GM18858 (cell line): ENCODE measurements at regions not wholly inside any gene's neighbourhood (a gene's known extent, or its start where the extent isn't known, plus 50 kb on each side); places are given as distances from the start of the nearest gene placed in this dataset.
"Not testable (repeated sequence)": the region's sequence is repeated elsewhere in the genome, so short reads cannot be mapped to it uniquely, and the experiment has no call there.

Experiments used
- ATAC-seq: cut with Tn5 transposase; IDR thresholded peaks from one replicate; pipeline ENCODE4 v1.9.1; 2021; ENCODE audit not compliant: unreplicated experiment

DNA sequence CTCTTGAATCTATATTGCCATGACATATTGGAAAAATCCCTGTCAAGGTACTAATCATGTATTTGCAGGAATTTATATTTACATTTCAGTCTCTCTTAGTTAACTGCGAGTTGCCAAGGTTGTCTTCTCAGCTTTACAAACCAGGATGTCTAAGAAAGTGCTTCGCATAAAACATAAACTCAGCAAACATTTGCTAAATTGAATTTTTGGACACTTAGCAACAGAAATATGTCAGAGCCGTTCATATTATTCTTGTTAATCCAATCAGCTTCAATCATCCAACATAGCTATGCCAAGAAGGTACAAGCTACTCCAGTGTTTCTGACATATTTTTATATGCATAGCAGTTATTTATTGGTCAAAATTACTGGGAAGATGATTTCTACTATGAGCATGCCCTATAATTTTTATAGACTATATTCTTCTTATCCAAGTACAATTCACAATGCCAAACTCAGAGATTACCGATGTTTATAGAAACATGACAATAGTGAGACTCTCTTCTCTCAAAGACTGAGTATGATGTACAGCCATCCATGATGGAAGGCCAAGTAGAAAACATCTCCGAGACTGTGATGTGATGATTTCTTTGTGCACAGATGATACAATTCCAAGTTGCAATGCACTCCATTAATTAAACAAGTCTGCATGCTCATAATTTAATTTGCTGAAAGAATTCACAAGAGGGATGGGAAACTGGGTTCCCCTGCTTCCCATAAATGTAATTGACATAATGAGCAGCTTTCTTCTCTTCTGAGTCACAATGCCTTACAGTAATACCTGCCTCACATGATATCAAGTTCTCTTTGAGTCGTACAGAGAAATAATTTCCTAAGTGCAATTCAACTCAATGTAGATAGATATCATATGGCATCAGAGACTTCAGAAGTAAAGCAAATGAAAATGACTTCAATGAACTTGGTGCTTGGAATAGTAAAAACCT, 776.3 kb downstream of the EFNB2 start:
- no peak for ATAC-seq

DNA sequence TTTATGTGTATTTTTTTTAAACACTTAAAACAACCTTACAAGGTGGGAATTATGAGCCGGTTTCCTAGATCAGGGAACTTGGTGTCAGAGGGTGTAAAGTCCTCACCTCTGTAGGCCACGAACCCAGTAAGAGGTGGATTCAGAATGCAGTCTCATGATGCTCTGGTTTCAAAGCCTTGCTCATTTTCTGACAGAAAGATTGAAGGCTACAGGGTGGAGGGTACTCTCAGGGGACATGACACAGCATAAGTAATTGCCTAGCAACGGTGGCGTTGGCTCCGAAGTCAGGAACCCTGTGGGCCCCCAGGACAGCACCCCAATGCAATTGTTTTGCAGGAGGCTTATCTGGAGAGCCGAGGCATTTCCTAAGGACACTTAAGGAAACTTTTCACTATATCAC, 794.7 kb downstream of the EFNB2 start:
- ATAC-seq: no peak

DNA sequence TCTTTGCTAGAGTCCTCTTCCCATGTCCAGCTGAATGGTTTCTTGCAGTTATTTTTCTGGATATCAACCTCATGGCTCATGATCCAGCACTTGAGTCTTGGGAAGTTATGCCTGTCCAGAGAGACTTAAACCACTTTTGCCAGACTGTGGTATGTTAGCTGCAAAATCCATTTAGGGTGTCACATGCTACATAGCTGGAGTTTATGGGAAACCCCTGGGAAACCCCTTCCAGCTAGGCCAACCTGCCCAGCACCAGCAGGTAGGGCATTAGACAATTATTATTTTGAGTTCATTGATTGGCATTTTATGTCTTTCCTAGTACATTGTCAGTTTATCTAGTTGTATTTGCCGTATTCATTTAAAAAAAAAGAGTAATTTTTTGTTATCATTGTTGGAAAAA, 797.8 kb downstream of the EFNB2 start:
- ATAC-seq: no peak

DNA sequence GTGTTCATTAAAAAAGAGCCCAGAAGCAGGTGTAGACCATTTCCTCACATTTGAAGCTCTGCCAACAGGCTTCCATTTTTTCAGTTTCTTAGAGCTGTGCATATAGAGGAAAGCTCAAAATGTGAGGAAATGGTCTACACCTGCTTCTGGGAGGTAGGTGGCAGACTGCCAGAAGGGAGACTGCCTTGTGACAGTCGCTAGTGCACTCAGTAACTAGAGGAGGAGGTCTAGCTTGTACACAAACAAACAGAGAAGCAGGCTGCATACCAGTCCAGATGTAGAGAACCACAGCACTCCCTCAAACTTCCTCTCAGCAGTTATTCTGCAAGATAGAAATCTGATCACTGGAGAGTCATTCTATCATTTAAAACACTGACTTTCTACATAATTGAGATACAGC, 800.2 kb downstream of the EFNB2 start:
- no peak for ATAC-seq

DNA sequence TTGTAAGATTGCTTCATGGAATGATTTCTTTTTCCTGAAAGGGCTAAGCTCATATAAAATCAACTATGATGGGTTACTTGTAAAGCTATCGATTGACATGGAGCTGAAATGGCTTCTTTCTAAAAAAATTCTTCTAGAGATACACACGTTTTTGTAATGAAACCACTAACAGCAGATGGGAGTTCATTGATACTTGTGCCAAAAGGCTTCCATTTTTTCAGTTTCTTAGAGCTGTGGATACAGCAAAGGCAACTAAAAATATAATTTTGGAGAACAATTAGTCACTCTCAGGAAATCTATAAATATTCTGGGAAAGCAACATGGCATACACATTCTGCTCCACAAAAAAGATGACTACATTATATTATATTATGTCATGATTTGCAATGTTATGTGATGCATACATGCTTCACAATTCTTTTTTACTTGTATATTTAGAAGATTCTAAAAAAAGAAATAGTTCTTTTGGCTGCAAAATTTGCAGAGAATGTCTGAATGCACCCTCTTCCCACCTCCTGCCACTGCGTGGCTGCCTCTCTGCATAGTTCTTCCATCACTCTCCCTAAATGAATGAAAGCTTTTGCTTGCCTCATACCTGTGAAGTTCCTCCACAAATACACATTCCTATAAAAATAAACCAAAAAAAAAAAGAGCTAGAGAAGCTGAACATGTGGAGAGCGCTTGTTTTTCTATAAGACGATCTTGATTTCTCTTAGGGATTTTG, 802.5 kb downstream of the EFNB2 start:
- no peak for ATAC-seq

DNA sequence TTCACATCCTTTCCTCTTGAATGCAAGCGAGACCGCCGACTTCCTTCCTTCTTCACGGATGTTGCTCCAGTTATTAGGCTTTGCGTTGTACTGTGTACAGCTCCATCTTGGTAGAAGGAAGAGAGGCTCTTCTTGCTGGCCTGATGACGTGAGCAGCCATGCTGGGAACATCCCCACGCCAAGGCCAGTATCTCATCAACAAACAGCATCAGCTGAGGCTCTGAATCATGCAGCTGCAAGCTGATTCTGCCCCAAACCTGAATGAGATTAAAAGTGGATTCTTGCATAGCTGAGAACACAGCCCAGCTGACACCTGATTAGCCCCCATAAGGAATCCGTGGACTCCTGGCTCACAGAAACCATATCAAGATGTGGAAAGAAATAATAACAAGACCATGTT, 809.6 kb downstream of the EFNB2 start:
- no peak for ATAC-seq

DNA sequence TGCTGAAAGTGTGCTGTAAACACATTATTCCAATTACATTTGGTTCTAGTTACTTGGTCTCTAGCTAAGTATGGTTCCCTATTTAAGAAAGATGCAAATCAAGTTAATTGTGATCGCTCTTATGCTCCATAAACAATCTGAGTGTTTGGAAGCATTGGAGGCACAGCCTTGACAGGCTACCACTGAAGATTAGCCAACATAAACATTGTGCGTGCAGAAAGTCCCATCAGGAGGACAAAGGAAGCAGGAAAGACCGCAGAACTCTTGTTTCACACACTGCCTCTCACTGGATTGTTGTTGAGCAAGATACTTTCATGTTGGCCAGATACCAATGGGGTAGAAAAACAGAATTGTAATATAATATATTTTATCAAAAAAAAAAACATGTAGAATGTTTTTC, 814.4 kb downstream of the EFNB2 start:
- ATAC-seq: no peak

DNA sequence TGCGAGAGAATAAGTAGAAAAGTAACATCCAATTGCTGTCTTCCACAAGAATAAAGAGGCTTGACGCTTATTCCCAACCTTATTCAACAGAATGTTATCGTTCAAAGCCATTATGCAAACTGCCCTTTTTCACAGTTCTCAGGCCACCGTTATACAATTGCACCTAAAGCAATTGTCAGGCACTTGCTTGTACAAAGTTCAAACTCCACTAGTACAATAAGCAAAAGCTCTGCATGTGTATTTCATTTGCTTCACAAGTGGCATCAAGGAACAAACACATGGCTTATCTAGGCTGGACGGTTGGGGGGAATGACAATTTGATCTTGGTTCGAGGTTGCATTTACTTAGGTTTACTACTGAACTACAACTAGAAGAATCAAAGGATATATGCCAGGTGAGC, 815.6 kb downstream of the EFNB2 start:
- ATAC-seq: no peak

DNA sequence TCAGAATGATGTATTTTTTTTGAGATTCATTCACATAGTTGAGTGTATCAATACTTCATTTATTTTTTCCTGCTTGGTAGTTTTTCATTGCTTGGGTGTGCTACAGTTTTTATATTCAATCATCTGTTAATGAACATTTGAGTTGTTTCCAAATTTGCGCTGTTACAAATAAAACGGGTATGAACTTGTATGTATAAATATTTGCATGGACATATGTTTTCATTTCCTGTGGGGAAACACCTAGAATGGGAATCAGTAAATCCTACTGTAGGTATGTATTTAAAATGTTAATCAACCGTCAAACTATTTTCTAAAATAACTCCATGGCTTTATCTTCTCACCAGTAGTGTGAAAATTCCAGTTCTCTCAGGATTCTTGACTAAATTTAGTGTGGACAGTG, 826.3 kb downstream of the EFNB2 start:
- no peak for ATAC-seq

DNA sequence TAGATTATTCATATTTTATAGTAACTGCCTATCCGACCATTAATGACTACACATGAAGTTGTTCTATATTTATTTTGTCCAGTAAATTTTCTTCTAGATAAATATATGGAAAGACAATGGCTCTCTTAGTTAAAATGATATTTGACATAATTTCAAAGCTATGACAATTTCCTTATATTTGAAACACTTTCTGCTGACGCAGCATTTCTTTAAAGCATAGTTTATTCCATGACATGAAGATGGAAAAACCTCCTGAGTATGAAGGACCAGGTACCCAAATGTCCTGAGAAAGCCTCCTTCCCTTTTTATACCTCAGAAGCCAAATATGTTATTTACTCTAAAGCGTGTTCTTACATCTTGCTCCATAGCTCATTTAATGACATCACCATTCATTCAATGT, 831.6 kb downstream of the EFNB2 start:
- no peak for ATAC-seq

DNA sequence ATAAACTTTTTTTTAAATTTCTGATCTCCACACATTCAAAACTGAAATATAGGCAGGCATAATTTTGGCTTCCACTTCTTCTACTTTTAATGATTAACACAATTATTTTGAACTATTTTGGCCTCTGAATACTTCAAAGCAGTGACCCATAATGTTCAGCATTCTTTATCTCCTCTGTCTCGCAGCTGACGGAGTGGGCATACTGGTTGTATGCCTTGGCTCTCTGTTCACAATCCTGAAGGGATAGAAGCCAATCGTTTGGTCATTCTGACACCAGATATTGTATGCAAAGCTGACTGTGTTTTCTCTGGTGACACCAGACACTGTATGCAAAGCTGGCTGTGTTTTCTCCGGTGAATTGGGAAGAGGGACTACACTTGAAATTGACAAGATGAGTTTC, 833.0 kb downstream of the EFNB2 start:
- ATAC-seq: no peak

DNA sequence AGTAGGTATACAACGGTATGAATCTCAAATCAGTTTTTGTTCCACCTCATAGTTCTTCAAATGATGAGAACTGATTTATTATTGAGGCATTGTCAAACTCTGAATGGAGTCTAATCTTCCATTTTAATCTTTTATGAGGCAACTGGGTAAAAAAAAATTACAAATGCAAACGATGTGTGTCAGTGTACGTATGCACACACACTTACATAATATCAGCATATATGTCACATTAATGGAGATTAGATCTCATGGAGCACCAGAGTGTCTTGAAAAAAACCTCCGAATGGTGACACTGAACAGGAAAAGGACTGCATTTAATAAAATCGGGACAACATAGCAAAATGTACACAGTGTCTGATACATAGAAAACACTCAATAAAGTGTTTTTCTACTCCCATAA, 842.7 kb downstream of the EFNB2 start:
- ATAC-seq: no peak

DNA sequence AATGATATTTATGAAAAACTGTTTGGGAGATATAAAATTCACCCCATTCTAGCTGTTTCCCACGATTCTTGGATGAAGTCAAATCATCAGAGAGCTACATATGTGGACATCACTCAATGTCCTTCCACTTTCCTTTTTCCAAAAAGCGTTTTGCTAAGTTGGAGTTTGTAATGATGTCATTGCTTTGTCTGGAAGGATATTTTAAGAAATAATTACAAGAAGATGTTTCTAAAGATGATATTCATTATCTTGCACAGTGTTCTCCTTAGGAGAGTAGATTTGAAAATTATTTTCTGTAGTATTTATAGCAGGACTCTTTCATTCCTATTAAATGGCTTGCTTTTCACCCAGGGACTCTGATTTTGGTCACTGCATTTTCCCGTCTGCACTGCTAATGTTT, 851.2 kb downstream of the EFNB2 start:
- no peak for ATAC-seq

DNA sequence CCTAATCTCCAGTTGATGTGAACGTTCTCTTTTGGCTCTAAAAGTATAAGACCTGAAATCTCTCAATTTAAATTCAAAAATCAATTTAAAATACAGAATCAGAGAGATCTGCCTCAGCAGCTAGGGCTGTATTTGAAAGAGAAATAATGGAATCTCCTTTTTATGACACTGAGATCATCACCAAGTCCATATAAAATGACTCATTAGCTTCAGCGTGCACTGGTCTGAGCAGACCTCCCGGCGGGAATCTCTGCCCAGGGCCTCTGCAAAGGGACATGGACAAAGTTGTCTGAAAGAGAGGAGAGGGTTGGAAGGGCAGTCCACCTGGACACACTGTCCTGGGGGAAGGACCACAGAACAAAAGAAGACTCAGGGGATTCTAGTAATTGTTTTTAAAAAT, 855.6 kb downstream of the EFNB2 start:
- no peak for ATAC-seq

DNA sequence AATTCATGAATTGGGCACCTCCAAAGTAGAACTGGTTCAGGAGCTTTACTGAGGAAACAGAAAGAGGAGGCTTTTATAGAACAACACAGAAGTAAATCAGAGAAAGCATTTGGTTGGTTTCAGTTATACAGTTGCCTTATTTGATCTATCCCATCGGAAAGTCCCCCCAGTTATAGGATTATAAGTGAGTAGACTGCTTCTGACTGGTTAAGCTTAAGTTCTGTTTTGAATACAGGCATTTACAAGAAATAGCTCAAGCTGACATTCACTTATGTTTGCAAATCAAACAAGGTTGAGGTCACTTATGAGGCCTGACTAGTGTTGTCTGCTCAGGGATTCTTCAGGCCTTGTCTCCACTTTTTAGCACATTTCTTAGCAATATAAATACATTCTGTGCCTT, 857.4 kb downstream of the EFNB2 start:
- ATAC-seq: no peak

DNA sequence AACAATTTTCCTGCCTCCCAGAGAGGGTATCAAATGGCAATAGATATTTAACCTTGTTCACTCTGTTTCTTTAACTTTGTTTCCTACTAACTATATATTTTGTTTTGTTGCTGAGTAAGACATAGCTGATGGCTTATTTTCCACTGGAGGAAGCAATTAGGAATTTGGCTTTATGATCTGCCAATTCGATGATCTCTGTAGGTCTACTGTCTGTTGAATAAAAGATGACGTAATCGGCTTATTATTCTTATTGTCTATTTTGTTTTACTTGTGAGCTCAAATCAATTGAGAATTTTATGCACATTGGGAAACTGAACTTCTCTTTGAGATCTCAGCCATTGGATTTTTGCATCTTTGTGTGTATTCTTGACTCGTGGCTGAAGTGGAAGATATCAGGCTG, 862.6 kb downstream of the EFNB2 start:
- no peak for ATAC-seq

DNA sequence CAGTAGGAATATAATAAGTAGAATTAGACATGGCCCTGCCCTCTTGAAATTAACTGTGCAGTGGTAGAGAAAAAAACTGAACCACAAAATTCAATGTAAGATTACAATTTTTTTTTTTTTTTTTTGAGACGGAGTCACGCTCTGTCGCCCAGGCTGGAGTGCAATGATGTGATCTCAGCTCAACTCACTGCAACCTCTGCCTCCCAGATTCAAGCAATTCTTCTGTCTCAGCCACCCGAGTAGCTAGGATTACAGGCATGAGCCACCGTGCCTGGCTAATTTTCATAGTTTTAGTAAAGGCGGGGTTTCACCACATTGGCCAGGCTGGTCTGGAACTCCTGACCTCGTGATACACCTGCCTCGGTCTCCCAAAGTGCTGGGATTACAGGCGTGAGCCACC, 864.3 kb downstream of the EFNB2 start:
- not testable (repeated sequence) for ATAC-seq

DNA sequence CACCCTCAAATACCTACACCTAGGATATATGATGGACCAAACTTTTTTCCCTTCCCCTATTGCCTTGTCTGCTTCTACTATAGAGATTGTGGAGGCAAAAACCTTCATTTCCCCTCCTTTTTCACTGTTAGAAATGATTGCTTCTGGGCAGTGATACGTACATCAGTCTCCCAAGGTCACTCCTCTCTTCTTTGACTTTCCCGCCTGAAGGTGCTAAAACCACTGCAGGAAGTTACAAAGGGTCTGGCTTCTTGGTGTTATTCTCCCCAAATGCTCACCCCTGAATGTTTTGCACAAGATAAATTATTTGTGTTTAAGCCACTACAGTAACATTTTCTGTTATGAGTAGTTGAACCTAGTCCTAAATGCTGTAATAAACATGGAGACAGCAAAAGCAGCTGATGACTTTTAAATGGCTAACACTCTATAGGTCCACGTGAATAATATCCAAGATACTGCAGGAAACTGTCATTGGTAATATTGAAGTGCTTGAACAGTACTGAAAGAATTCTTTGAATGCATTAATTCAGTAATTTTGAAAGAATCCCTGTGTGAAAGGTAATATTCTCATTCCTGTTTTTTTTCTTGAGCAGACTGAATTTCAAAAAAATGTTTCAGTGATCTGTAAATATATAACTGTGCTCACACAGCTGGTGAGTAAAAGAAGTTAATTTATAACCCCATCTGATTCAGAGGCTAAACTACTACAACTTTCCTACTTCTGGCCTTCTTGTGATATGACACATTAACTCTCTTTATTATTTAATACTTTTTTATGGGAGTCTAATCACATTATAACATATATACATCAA, 865.1 kb downstream of the EFNB2 start:
- ATAC-seq: no peak

DNA sequence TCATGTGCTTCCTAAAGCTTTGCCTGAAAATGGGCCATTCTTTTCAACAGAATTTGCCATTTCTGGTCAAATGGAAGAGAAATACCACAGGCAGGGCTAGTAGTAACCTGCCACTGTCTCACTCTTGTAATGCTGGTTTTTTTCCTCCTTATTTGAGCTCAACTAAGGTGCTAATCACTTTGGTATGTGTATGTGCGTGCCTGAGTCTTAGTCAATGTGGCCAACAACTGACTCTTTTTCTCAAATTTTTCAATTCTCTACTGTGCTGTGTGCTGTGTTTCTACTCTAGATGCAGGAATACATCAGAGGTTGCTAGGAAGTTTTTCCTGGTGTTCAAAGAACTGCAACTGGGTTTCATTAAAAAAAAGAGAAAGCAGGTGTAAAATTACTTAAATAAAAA, 870.2 kb downstream of the EFNB2 start:
- ATAC-seq: no peak

DNA sequence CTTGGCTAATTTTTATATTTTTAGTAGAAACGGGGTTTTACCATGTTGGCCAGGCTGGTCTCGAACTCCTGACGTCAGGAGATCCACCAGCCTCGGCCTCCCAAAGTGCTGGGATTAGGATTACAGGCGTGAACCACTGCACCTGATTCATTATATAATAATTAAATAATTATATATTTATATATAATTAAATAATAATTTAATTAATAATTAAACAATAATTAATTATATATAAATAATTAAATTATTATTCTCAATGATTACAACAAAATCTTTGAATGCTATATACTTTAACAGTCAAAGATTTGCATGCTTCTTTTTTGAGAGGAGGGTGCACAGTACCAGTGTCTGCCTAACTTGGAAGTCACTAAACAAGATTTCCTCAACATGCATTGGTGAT, 872.3 kb downstream of the EFNB2 start:
- ATAC-seq: no peak

DNA sequence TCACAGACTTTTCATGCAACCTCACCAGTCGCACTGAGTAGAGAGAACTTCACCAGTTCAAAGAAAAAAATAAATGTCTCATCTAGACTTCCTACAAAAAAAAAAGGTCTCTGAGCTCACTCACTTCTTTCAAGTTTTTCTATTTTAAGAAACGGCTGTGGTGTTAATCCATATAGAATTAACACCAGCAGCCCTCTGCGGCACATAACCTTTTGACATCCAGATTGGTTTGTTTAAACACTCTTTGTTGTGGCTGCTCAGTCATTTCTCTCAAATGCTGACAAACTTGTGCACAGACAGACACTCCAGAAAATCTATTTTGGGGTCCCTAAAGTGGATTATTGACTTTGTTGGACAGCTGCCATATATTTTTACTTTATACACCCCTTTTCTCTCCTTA, 874.9 kb downstream of the EFNB2 start:
- no peak for ATAC-seq

DNA sequence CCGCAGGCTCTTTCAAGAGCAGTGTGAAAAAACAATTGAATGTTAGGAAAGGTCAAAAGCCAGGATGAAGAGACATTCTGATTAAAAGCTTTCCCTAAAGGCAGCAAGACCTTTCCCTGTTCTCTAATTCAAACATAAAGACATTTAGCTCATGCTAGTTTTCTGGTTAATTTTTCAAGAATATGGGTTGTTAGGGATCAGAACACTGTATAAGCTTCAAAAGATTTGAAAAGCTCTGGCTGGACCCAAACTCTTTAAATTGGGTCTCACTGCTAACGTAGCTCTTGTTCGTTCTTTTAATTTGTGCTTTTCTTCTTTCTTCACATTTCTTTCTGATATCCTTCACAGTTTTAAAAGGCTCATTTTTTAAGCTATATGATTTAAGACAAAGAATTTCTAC, 877.0 kb downstream of the EFNB2 start:
- no peak for ATAC-seq
